PC-9 (cell line): ENCODE measurements at regions not wholly inside any gene's neighbourhood (a gene's known extent, or its start where the extent isn't known, plus 50 kb on each side); places are given as distances from the start of the nearest gene placed in this dataset.

Experiments
- BruUV-seq: library from RNA; stranded (reverse); fragments of 400-500 nt; replicated peaks from 2 replicates; lab custom pipeline; 2021; lab: Mats Ljungman, UMichigan
- CTCF ChIA-PET: fragments of 300-600 bp; sonication (Branson Sonifier 250); formaldehyde crosslinking; loops from one replicate; lab custom pipeline; 2022; ENCODE audit warnings: antibody characterized with exemption; lab: Charles Lee
- POLR2A ChIA-PET: fragments of 300-600 bp; sonication (Branson Sonifier 250); formaldehyde crosslinking; loops from one replicate; lab custom pipeline; 2022; ENCODE audit warnings: antibody characterized with exemption; ENCODE audit not compliant: unreplicated experiment; lab: Charles Lee
- DNase-seq, 2 experiments: peaks; one replicate each; pipeline versions ENCODE4 v3.0.0 to v3.0.0-alpha.2; 2015 to 2022; ENCODE audit warnings: mixed read lengths in 1 of 2
- H2AFZ ChIP-seq: fragments of 200-600 bp; sonication (generic); 2 replicates; pipeline ENCODE4 v1.8.1; 2017; ENCODE audit warnings: antibody characterized with exemption
- H3F3A ChIP-seq: fragments of 200-600 bp; sonication (generic); 2 replicates; pipeline ENCODE4 v1.8.1; 2017; ENCODE audit warnings: antibody characterized with exemption, mild to moderate bottlenecking, low read depth; ENCODE audit not compliant: insufficient read depth
- H3K27ac ChIP-seq: fragments of 200-600 bp; sonication (generic); 2 replicates; pipeline ENCODE4 v1.6.1; 2016; ENCODE audit warnings: mixed run types
- H3K27me3 ChIP-seq: fragments of 200-600 bp; sonication (generic); 2 replicates; pipeline ENCODE4 v1.6.1; 2016; ENCODE audit warnings: low read depth, mixed run types; ENCODE audit not compliant: insufficient read depth
- H3K36me3 ChIP-seq: fragments of 200-600 bp; sonication (generic); 2 replicates; pipeline ENCODE4 v1.6.1; 2016; ENCODE audit warnings: low read depth, mixed run types
- H3K4me1 ChIP-seq: fragments of 200-600 bp; sonication (generic); replicated peaks from 2 replicates; pipeline ENCODE4 v1.6.1; 2016; ENCODE audit warnings: mixed run types; ENCODE audit not compliant: insufficient read depth
- H3K4me2 ChIP-seq: fragments of 200-600 bp; sonication (generic); 2 replicates; pipeline ENCODE4 v1.6.1; 2017; ENCODE audit warnings: mixed run types
- H3K4me3 ChIP-seq: fragments of 200-600 bp; sonication (generic); 2 replicates; pipeline ENCODE4 v1.6.1; 2016; ENCODE audit warnings: mixed run types
- H3K79me2 ChIP-seq: fragments of 200-600 bp; sonication (generic); 2 replicates; pipeline ENCODE4 v1.6.1; 2017; ENCODE audit warnings: low read depth, mixed run types
- H3K9me2 ChIP-seq: fragments of 200-600 bp; sonication (generic); 2 replicates; pipeline ENCODE4 v1.8.1; 2017; ENCODE audit warnings: mild to moderate bottlenecking; ENCODE audit not compliant: insufficient read depth
- H3K9me3 ChIP-seq: fragments of 200-600 bp; sonication (generic); 2 replicates; pipeline ENCODE4 v1.8.1; 2016; ENCODE audit warnings: low read depth; ENCODE audit not compliant: insufficient read depth
- H4K20me1 ChIP-seq: fragments of 200-600 bp; sonication (generic); 2 replicates; pipeline ENCODE4 v1.8.1; 2017; ENCODE audit not compliant: insufficient read depth
- EZH2 ChIP-seq: fragments of 200-600 bp; sonication (generic); IDR thresholded peaks from 2 replicates; pipeline ENCODE4 v1.8.0; 2017; ENCODE audit warnings: antibody characterized with exemption, low read depth
- intact Hi-C: fragments of 100-400 bp; cut with micrococcal nuclease; formaldehyde crosslinking; loops from one replicate; pipeline ENCODE4 v1.10.0; 2022; ENCODE audit not compliant: unreplicated experiment
- TF ChIP-seq, protein P1 (sequence below): fragments of 200-600 bp; sonication (generic); conservative IDR thresholded peaks from 2 replicates; pipeline ENCODE4 v1.6.1; 2017; ENCODE audit warnings: mixed run types, antibody characterized with exemption, mild to moderate bottlenecking, moderate library complexity

DNA sequence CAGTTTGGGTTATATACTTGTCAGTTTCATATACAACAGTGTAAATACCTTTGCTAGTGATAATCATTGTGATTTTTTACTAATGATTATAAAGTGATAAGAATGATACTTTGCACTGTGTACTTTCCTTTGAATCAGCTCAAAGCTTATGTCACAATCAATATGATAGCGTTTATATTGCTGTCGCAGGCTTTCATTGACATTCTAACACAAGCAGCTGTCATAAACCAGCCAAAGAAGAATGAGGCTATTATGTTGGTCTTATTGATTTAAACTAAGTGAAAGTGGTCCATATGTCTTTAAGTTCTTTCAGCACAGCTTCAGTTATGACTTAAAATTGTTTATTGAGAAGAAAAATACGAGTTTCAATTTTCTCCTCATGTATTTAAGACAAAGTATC, 272.7 kb upstream of the RGMB start:
- Histone ChIP-seq H4K20me1 (no peaks in the 10 kb centered on the region), H3K79me2 (no peaks in the 10 kb centered on the region), H3K27ac (no peak overlapping the region), H3K4me2 (no peak overlapping the region), H3K4me1 (no peaks in the 10 kb centered on the region), H3K36me3 (no peaks in the 10 kb centered on the region), H3F3A (no peaks in the 10 kb centered on the region), H3K4me3 (no peak overlapping the region), H3K27me3 (no peaks in the 10 kb centered on the region), H3K9me3 (no peaks in the 10 kb centered on the region), H2AFZ (no peak overlapping the region), H3K9me2 (no peaks in the 10 kb centered on the region)
- TF ChIP-seq, protein P1, sequence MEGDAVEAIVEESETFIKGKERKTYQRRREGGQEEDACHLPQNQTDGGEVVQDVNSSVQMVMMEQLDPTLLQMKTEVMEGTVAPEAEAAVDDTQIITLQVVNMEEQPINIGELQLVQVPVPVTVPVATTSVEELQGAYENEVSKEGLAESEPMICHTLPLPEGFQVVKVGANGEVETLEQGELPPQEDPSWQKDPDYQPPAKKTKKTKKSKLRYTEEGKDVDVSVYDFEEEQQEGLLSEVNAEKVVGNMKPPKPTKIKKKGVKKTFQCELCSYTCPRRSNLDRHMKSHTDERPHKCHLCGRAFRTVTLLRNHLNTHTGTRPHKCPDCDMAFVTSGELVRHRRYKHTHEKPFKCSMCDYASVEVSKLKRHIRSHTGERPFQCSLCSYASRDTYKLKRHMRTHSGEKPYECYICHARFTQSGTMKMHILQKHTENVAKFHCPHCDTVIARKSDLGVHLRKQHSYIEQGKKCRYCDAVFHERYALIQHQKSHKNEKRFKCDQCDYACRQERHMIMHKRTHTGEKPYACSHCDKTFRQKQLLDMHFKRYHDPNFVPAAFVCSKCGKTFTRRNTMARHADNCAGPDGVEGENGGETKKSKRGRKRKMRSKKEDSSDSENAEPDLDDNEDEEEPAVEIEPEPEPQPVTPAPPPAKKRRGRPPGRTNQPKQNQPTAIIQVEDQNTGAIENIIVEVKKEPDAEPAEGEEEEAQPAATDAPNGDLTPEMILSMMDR: no peak
- DNase-seq: no peak
- BruUV-seq: no TSS peak
- ChIA-PET CTCF (no interaction called here), POLR2A (no interaction called here)
- intact Hi-C loops: no loop called here

DNA sequence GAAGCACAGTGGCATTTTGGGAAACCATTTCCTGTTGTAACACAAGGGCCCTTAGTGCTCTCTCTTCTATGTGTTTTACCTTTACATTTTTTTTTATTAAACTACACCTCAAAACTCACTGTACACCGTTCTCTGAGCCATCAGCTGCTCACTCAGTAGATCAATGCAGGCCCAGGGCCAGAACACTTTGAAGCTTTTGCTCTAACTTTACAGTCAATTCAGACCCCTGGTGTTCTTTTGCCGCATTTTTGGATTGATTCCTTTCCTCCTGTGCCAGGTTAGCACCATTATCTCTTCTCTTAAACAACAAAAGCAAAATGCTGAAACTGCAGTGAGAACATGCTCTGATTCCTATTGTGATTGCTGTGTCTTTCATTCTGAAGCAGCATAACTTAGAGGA, 269.8 kb upstream of the RGMB start:
- ChIA-PET CTCF (no interaction called here), POLR2A (no interaction called here)
- TF ChIP-seq, protein P1: no peak
- no peak for TF ChIP-seq EZH2
- Histone ChIP-seq H3K27ac (no peak overlapping the region), H3K79me2 (no peaks in the 10 kb centered on the region), H3K36me3 (no peaks in the 10 kb centered on the region), H2AFZ (no peak overlapping the region), H3K9me2 (no peaks in the 10 kb centered on the region), H3F3A (no peaks in the 10 kb centered on the region), H3K4me1 (no peaks in the 10 kb centered on the region), H4K20me1 (no peaks in the 10 kb centered on the region), H3K27me3 (no peaks in the 10 kb centered on the region), H3K4me3 (no peak overlapping the region), H3K4me2 (no peak overlapping the region), H3K9me3 (no peaks in the 10 kb centered on the region)
- intact Hi-C loops: no loop called here
- no peak for DNase-seq
- no TSS peak for BruUV-seq

DNA sequence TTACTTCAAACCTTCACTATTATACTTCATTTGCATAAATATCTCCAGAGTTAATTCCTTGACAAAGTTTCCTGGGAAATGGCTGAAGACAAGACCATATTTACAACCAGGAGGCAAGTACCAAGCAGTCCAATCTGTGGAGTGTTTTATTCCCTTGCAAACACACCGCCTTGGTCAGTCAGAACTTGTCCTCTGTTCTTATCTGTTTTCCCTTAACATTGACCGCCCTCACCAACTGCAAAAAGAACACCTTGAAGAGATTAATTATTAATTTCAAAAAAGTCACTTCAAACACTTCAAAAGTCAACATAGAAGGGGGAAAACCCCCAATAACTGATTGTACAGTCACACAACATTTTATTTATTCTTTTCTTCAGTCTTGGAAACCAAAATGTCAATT, 269.0 kb upstream of the RGMB start:
- H2AFZ ChIP-seq: no peak overlapping the region
- DNase-seq: no peak
- BruUV-seq: no TSS peak
- no peaks in the 10 kb centered on the region for H3F3A ChIP-seq
- H3K9me3 ChIP-seq: no peaks in the 10 kb centered on the region
- ChIA-PET CTCF (no interaction called here), POLR2A (no interaction called here)
- no peaks in the 10 kb centered on the region for H3K36me3 ChIP-seq
- TF ChIP-seq, protein P1: no peak
- no peak for TF ChIP-seq EZH2
- H3K4me2 ChIP-seq: no peak overlapping the region
- intact Hi-C loops: no loop called here
- H3K9me2 ChIP-seq: no peaks in the 10 kb centered on the region
- H3K4me3 ChIP-seq: no peak overlapping the region
- no peaks in the 10 kb centered on the region for H4K20me1 ChIP-seq
- no peaks in the 10 kb centered on the region for H3K4me1 ChIP-seq
- H3K27me3 ChIP-seq: no peaks in the 10 kb centered on the region
- no peak overlapping the region for H3K27ac ChIP-seq
- no peaks in the 10 kb centered on the region for H3K79me2 ChIP-seq
